ENCODE measurements at regions not wholly inside any gene's neighbourhood (a gene's known extent, or its start where the extent isn't known, plus 50 kb on each side); places are given as distances from the start of the nearest gene placed in this dataset.

GRCh38 chr17:69757688-69758430 lies 317.2 kb upstream of the KCNJ16 start:
- no peak for DNase-seq (ENCODE audit: extremely low read depth, low read depth)
- no peak overlapping the region for H3K4me3 ChIP-seq (replicated peaks; ENCODE audit: low read depth, low read length)
- TF ChIP-seq, protein P1, sequence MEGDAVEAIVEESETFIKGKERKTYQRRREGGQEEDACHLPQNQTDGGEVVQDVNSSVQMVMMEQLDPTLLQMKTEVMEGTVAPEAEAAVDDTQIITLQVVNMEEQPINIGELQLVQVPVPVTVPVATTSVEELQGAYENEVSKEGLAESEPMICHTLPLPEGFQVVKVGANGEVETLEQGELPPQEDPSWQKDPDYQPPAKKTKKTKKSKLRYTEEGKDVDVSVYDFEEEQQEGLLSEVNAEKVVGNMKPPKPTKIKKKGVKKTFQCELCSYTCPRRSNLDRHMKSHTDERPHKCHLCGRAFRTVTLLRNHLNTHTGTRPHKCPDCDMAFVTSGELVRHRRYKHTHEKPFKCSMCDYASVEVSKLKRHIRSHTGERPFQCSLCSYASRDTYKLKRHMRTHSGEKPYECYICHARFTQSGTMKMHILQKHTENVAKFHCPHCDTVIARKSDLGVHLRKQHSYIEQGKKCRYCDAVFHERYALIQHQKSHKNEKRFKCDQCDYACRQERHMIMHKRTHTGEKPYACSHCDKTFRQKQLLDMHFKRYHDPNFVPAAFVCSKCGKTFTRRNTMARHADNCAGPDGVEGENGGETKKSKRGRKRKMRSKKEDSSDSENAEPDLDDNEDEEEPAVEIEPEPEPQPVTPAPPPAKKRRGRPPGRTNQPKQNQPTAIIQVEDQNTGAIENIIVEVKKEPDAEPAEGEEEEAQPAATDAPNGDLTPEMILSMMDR (IDR thresholded peaks at IDR 0.05; ENCODE audit: low read depth, low read length, missing control alignments), result no peak

DNA sequence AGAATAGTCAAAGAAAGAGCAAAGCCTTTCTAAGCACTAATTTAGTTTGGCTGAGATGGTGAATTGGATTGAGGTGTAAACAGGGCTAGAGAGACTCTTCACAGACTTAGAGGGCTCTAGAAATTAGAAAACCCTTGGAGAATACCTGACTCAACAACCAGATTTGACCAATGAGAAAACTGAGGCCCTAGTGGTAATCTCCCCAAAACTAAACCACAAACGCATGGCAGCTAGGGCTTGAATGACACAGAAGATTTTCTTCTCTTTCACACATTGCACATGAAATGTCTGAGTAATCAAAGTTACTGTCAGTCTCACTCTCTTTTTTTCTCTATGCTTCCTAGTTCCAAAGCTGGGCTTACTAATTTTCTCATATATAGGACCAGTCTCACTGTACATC lies 314.5 kb upstream of the KCNJ16 start:
- TF ChIP-seq, protein P1 (IDR thresholded peaks at IDR 0.05; ENCODE audit: low read depth, low read length, missing control alignments), result no peak
- no peak for DNase-seq (ENCODE audit: extremely low read depth, low read depth)

GRCh38 chr17:69761011-69761410 lies 314.0 kb upstream of the KCNJ16 start:
- no peak for DNase-seq (ENCODE audit: extremely low read depth, low read depth)
- no peak overlapping the region for H3K4me3 ChIP-seq (replicated peaks; ENCODE audit: low read depth, low read length)
- TF ChIP-seq, protein P1 (IDR thresholded peaks at IDR 0.05; ENCODE audit: low read depth, low read length, missing control alignments), result no peak

More for the DNA sequence above, 314.5 kb upstream of the KCNJ16 start:
- H3K4me3 ChIP-seq (replicated peaks; ENCODE audit: low read depth, low read length), result no peak overlapping the region

DNA sequence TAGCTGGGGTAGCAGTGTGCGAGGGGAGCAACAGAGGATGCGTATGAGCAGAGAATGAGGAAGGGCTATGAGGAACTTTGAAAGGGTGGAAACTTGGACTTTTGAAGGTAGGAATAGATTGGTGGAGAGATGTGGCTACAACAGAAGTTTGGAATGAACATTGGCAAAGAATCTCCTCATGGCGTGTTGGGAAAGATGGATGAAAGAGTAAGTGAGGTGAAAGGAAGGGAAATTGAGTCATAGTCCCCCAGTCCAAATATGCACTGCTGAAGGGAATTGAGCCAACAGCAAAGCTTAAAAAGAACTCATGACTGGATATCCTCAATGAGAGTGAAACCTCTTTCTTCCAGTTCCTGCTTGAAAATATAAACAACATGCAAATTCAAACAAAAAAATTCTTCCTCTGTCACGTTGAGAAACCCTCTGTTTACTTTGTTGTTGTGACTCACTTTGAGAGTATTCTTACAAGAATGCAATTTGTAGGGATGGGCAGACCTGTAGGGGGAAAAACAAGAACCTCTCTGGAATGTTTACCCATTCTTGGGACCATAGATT lies 313.2 kb upstream of the KCNJ16 start:
- peak; percentile 92 for DNase-seq (ENCODE audit: extremely low read depth, low read depth)
- H3K4me3 ChIP-seq (replicated peaks; ENCODE audit: low read depth, low read length), result no peak overlapping the region
- TF ChIP-seq, protein P1 (IDR thresholded peaks at IDR 0.05; ENCODE audit: low read depth, low read length, missing control alignments), result no peak

- no peak overlapping the region for H3K4me3 ChIP-seq (replicated peaks; ENCODE audit: low read depth, low read length)
- TF ChIP-seq, protein P1 (IDR thresholded peaks at IDR 0.05; ENCODE audit: low read depth, low read length, missing control alignments), result no peak
- DNase-seq (ENCODE audit: extremely low read depth, low read depth), result no peak
Observed at GRCh38 chr17:69762359-69762758, 312.7 kb upstream of the KCNJ16 start.

DNA sequence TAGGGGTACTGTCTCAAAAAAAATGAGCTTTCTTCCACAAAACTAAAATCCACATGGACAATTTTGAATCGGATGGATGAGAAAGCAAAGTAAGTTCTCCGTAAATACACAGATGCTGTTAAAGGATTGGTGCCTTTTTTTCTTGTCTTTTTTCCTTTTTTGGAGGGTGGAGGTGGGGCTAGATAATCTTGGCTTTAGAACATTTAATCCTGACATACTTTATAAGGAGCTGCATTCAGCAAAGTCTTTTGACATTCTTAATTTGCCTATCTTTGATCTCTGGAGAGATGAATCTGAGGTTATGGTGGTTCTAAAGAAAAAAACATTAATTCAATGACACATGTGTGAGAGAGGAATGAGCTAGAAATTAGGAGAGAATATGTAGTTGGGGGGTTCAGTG lies 312.3 kb upstream of the KCNJ16 start:
- TF ChIP-seq, protein P1 (IDR thresholded peaks at IDR 0.05; ENCODE audit: low read depth, low read length, missing control alignments), result no peak
- no peak overlapping the region for H3K4me3 ChIP-seq (replicated peaks; ENCODE audit: low read depth, low read length)
- DNase-seq (ENCODE audit: extremely low read depth, low read depth), result no peak

Measured in HFF-Myc (cell line).